Astrocyte (in vitro differentiated cells and primary cell): ENCODE measurements at regions not wholly inside any gene's neighbourhood (a gene's known extent, or its start where the extent isn't known, plus 50 kb on each side); places are given as distances from the start of the nearest gene placed in this dataset.

Experiments
- CTCF ChIP-seq: IDR thresholded peaks from 2 replicates; pipeline ENCODE4 v1.5.1; 2011; ENCODE audit warnings: low read depth, mild to moderate bottlenecking, inconsistent platforms, low read length, moderate library complexity; ENCODE audit not compliant: insufficient read depth
- EZH2 ChIP-seq: IDR thresholded peaks from 2 replicates; pipeline ENCODE4 v1.6.1; 2012; ENCODE audit warnings: mild to moderate bottlenecking, low read length, inconsistent platforms; ENCODE audit not compliant: insufficient read depth

DNA sequence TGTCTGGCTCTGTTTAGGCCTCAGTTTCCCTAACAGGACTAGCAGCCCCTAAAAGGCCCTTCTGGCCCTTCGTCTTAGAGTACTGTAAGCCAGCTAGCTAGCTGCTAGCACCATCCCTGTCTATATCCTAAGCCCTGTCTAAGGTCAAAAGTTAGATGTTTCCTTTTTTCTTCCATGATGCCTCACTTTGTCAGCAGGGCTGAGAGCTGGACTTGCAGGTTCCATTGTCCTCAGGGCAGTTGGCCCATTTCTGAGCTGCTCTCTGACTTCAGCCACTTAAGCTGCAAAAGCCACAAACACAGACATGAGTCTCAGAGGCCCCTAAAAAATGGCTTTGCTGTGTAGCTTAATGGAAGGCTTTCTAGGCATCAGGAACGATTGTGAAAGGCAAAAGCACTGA lies 187.7 kb downstream of the CBLN1 start:
- no peak for TF ChIP-seq CTCF
- TF ChIP-seq EZH2: no peak
